Tibial artery (tissue), 4 donors: ENCODE measurements at regions not wholly inside any gene's neighbourhood (a gene's known extent, or its start where the extent isn't known, plus 50 kb on each side); places are given as distances from the start of the nearest gene placed in this dataset.

Source experiments
- DNase-seq, 2 donors: peaks; one replicate each; pipeline ENCODE4 v3.0.0-alpha.2; 2019
- H3K27ac ChIP-seq, 2 donors: fragments of 200-600 bp; sonication (generic) in 1 of 2; 1 replicate in 1 of 2; 2 replicates in 1 of 2; pipeline ENCODE4 v1.5.1; 2018 to 2019; ENCODE audit warnings: mild to moderate bottlenecking in 1 of 2
- H3K27me3 ChIP-seq, 2 donors: fragments of 200-600 bp; sonication (generic) in 1 of 2; one replicate each; pipeline versions ENCODE4 v1.5.1 to v1.6.0; 2016 to 2019
- H3K36me3 ChIP-seq, 3 donors: fragments of 200-600 bp; sonication (generic) in 2 of 3; one replicate each; pipeline ENCODE4 v1.5.1; 2016 to 2019; ENCODE audit warnings: mild to moderate bottlenecking in 2 of 3
- H3K4me1 ChIP-seq, 4 donors: fragments of 200-600 bp; sonication (generic) in 2 of 4; 1 replicate in 3 of 4; 2 replicates in 1 of 4; pipeline ENCODE4 v1.5.1; 2016 to 2019
- H3K4me3 ChIP-seq, 2 donors: fragments of 200-600 bp; sonication (generic) in 1 of 2; 1 replicate in 1 of 2; 2 replicates in 1 of 2; pipeline ENCODE4 v1.5.1; 2018 to 2019; ENCODE audit warnings: mild to moderate bottlenecking in 2 of 2
- H3K9me3 ChIP-seq, 3 donors: fragments of 200-600 bp; sonication (generic) in 1 of 3; one replicate each; pipeline ENCODE4 v1.5.1; 2016 to 2019
- intact Hi-C: fragments of 100-400 bp; cut with DNase I; formaldehyde crosslinking; loops from one replicate; pipeline ENCODE4 v1.15.0; 2023; ENCODE audit warnings: low total_unique reads
- TF ChIP-seq, protein P1 (sequence below), 2 experiments: fragments of 200-600 bp in 1 of 2; fragments of 450-650 bp in 1 of 2; IDR thresholded peaks; one replicate each; pipeline ENCODE4 v1.5.1; 2017 to 2019; ENCODE audit warnings: antibody characterized with exemption in 2 of 2, mild to moderate bottlenecking in 1 of 2, moderate library complexity in 1 of 2

DNA sequence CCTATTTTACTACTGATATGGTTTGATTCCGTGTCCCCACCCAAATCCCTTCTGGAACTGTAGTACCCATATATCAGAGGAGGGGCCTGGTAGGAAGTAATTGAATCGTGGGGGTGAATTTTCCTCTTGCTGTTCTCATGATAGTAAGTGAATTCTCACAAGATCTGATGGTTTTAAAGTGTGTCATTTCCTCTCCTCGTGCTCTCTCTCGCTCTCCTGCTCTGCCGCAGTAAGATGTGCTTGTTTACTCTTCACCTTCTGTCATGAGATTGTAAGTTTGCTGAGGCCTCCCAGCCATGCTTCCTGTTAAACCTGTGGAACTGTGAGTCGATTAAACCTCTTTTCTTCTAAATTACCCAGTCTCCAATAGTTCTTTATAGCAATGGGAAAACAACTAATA lies 81.2 kb upstream of the ZBTB20 start:
- H3K27ac ChIP-seq, result no peak overlapping the region
- no peaks in the 10 kb centered on the region for H3K4me1 ChIP-seq
- intact Hi-C loops, result no loop called here
- H3K27me3 ChIP-seq, result no peaks in the 10 kb centered on the region
- H3K9me3 ChIP-seq, result no peaks in the 10 kb centered on the region
- DNase-seq, result no peak
- H3K4me3 ChIP-seq, result no peak overlapping the region
- TF ChIP-seq, protein P1, sequence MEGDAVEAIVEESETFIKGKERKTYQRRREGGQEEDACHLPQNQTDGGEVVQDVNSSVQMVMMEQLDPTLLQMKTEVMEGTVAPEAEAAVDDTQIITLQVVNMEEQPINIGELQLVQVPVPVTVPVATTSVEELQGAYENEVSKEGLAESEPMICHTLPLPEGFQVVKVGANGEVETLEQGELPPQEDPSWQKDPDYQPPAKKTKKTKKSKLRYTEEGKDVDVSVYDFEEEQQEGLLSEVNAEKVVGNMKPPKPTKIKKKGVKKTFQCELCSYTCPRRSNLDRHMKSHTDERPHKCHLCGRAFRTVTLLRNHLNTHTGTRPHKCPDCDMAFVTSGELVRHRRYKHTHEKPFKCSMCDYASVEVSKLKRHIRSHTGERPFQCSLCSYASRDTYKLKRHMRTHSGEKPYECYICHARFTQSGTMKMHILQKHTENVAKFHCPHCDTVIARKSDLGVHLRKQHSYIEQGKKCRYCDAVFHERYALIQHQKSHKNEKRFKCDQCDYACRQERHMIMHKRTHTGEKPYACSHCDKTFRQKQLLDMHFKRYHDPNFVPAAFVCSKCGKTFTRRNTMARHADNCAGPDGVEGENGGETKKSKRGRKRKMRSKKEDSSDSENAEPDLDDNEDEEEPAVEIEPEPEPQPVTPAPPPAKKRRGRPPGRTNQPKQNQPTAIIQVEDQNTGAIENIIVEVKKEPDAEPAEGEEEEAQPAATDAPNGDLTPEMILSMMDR (IDR thresholded peaks at IDR 0.05), result no peak
- no peaks in the 10 kb centered on the region for H3K36me3 ChIP-seq

DNA sequence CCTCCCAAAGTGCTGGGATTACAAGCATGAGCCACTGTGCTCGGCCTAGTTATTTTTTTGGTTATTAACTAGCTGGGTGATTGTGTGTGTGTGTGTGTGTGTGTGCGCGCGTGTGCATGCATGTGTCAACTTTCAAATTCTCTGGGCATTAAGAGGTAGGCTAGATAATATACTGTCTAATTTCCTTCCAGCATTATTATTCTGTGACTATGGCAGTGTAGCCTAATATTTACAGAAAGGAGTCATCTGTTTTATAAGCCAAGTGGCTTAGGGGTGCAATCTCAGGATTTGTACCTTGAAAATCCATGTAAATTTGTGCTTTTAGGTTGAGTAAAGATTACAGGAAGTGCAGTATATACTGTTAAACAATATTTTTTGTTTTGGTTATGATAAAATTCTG lies 85.1 kb upstream of the ZBTB20 start:
- no peak for DNase-seq
- Histone ChIP-seq H3K27ac (no peak overlapping the region), H3K36me3 (no peaks in the 10 kb centered on the region), H3K4me1 (no peaks in the 10 kb centered on the region), H3K9me3 (no peaks in the 10 kb centered on the region), H3K4me3 (no peak overlapping the region), H3K27me3 (no peaks in the 10 kb centered on the region)
- intact Hi-C loops, result no loop called here
- TF ChIP-seq, protein P1 (IDR thresholded peaks at IDR 0.05), result no peak

DNA sequence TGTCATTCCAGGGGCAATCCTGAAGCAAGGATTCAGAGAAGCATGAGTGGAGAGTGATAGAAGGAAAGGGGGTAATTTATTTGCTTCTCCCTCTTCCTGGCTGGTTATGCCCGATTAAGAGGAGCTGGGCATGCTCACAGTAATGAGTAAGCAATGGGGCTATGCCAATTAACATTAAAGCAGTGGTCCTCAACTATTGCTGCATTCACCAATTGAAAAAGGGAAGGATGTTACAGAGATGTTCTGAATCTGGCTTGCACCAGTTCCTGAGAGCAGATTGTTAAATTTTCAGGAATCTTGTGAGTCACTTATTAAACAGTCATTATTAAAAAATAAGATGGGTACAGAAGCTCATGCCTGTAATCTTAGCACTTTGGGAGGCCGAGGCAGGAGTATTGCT lies 85.9 kb upstream of the ZBTB20 start:
- no peak for DNase-seq

DNA sequence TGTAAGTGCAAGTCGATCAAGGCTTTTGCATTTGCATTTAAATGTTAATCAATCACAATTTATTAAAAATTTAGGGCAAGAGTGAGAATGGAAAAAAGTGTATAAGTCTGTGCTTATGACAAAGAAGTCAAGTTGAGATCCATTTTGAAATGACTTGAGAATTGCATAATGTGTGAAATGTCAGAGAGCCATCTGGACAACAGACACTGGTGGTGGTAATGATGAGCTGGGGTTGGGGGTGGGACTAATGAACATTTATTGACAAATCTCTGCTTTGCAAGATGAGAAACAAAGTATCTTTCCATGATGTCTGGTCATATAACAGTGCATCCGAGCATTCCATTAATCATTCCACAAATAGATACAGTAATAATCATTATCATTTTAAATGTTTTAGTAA lies 89.4 kb upstream of the ZBTB20 start:
- no peaks in the 10 kb centered on the region for H3K9me3 ChIP-seq
- H3K27me3 ChIP-seq, result no peaks in the 10 kb centered on the region
- no peak overlapping the region for H3K27ac ChIP-seq
- no peaks in the 10 kb centered on the region for H3K36me3 ChIP-seq
- intact Hi-C loops, result no loop called here
- TF ChIP-seq, protein P1 (IDR thresholded peaks at IDR 0.05), result no peak
- H3K4me3 ChIP-seq, result no peak overlapping the region
- peaks cover 0 to 10% (median 0%) of the 10 kb centered on the region in 4 donors for H3K4me1 ChIP-seq
- no peak for DNase-seq

More for the DNA sequence above, 85.9 kb upstream of the ZBTB20 start:
- intact Hi-C loops, result no loop called here
- Histone ChIP-seq H3K36me3 (no peaks in the 10 kb centered on the region), H3K4me3 (no peak overlapping the region), H3K4me1 (no peaks in the 10 kb centered on the region), H3K27ac (no peak overlapping the region), H3K9me3 (no peaks in the 10 kb centered on the region), H3K27me3 (no peaks in the 10 kb centered on the region)
- TF ChIP-seq, protein P1 (IDR thresholded peaks at IDR 0.05), result no peak

DNA sequence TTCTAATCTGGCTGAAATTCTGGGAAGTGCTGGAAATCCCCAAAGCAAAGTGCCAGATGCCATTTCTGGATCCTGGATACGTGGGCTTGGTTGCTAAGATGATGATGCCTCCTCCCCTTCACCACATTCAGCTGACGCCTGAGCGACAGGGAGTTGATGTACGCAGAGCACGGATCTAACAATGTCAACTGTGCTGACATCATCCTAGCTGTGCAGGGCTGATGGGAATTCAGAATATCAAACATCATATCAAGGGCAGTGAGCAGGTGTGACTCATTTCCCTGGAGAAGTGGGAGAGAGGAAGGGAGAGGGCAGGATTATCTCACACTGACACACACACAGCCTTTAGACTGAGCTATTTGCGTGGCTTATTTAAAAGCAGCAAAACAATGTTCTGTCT lies 92.6 kb upstream of the ZBTB20 start:
- H3K4me1 ChIP-seq, result peaks cover 0 to 10% (median 3%) of the 10 kb centered on the region in 4 donors
- H3K9me3 ChIP-seq, result no peaks in the 10 kb centered on the region
- H3K27me3 ChIP-seq, result no peaks in the 10 kb centered on the region
- TF ChIP-seq, protein P1 (IDR thresholded peaks at IDR 0.05), result no peak
- no peaks in the 10 kb centered on the region for H3K36me3 ChIP-seq
- peak; percentile 57 to 72 for DNase-seq
- intact Hi-C loops, result no loop called here
- H3K27ac ChIP-seq, result peak overlapping the region in 1 of 2 donors; percentile 9
- no peak overlapping the region for H3K4me3 ChIP-seq

DNA sequence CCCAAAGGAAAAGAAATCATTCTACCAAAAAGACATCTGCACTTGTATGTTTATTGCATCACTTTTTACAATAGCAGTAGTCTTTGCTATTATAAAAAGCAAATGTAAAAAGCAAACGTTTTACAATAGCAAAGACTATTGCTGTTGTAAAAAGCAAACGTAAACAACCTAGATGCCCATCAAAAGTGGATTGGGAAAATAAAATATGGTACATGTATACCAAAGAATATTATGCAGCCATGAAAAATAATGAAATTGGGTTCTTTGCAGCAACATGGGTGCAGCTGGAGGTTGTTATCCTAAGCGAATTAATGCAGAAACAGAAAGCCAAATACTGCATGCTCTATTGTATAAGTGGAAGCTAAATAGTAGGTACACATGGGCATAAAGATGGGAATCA lies 97.3 kb upstream of the ZBTB20 start:
- no peaks in the 10 kb centered on the region for H3K36me3 ChIP-seq
- H3K4me1 ChIP-seq, result peaks cover 0 to 29% (median 3%) of the 10 kb centered on the region in 4 donors
- H3K4me3 ChIP-seq, result no peak overlapping the region
- TF ChIP-seq, protein P1 (IDR thresholded peaks at IDR 0.05), result no peak
- intact Hi-C loops, result no loop called here
- H3K27ac ChIP-seq, result no peak overlapping the region
- H3K9me3 ChIP-seq, result no peaks in the 10 kb centered on the region
- no peaks in the 10 kb centered on the region for H3K27me3 ChIP-seq
- no peak for DNase-seq
